Ascending aorta (tissue), 2 donors: ENCODE measurements at regions not wholly inside any gene's neighbourhood (a gene's known extent, or its start where the extent isn't known, plus 50 kb on each side); places are given as distances from the start of the nearest gene placed in this dataset.

ENCODE experiments used
- DNase-seq, 2 donors: peaks; one replicate each; pipeline ENCODE4 v3.0.0-alpha.2; 2019; ENCODE audit warnings: low spot score in 2 of 2
- H3K27ac ChIP-seq, 2 donors: fragments of 200-600 bp; sonication (generic); one replicate each; pipeline ENCODE4 v1.5.1; 2016 to 2017; ENCODE audit warnings: mild to moderate bottlenecking in 1 of 2
- H3K27me3 ChIP-seq: fragments of 200-600 bp; sonication (generic); one replicate; pipeline ENCODE4 v1.5.1; 2017
- H3K36me3 ChIP-seq, 2 donors: fragments of 200-600 bp; sonication (generic); one replicate each; pipeline ENCODE4 v1.5.1; 2016
- H3K4me1 ChIP-seq, 2 donors: fragments of 200-600 bp; sonication (generic); one replicate each; pipeline ENCODE4 v1.5.1; 2016 to 2017; ENCODE audit warnings: mild to moderate bottlenecking in 1 of 2
- H3K4me3 ChIP-seq, 2 donors: fragments of 200-600 bp; sonication (generic); one replicate each; pipeline ENCODE4 v1.5.1; 2016 to 2017; ENCODE audit warnings: mild to moderate bottlenecking in 1 of 2
- H3K9me3 ChIP-seq, 2 donors: fragments of 200-600 bp; sonication (generic); one replicate each; pipeline ENCODE4 v1.5.1; 2016
- CTCF ChIP-seq, 3 experiments: fragments of 200-600 bp in 2 of 3; fragments of 450-650 bp in 1 of 3; sonication (generic) in 2 of 3; IDR thresholded peaks; one replicate each; pipeline ENCODE4 v1.5.1; 2016 to 2019; ENCODE audit warnings: antibody characterized with exemption in 3 of 3, mild to moderate bottlenecking in 1 of 3, moderate library complexity in 1 of 3
- intact Hi-C: fragments of 100-400 bp; cut with DNase I; formaldehyde crosslinking; loops from one replicate; pipeline ENCODE4 v1.15.1; 2023

- intact Hi-C loops = no loop called here
- no peaks in the 10 kb centered on the region for H3K4me1 ChIP-seq
- no peak for TF ChIP-seq CTCF (IDR thresholded peaks at IDR 0.05)
- no peaks in the 10 kb centered on the region for H3K27me3 ChIP-seq
- no peaks in the 10 kb centered on the region for H3K36me3 ChIP-seq
- no peak overlapping the region for H3K27ac ChIP-seq
- H3K4me3 ChIP-seq = no peak overlapping the region
- H3K9me3 ChIP-seq = no peaks in the 10 kb centered on the region
- no peak for DNase-seq
Measured at GRCh38 chr13:55245005-55245644, 1895.6 kb upstream of the PRR20A start.

- TF ChIP-seq CTCF (IDR thresholded peaks at IDR 0.05) = no peak
- H3K4me3 ChIP-seq = no peak overlapping the region
- H3K27ac ChIP-seq = no peak overlapping the region
- intact Hi-C loops = no loop called here
- no peaks in the 10 kb centered on the region for H3K9me3 ChIP-seq
- no peaks in the 10 kb centered on the region for H3K4me1 ChIP-seq
- H3K27me3 ChIP-seq = no peaks in the 10 kb centered on the region
- no peak for DNase-seq
- H3K36me3 ChIP-seq = no peaks in the 10 kb centered on the region
Measured at GRCh38 chr13:55255236-55255635, 1885.5 kb upstream of the PRR20A start.

GRCh38 chr13:55263045-55263444 lies 1877.7 kb upstream of the PRR20A start:
- no peaks in the 10 kb centered on the region for H3K4me1 ChIP-seq
- no peaks in the 10 kb centered on the region for H3K27me3 ChIP-seq

GRCh38 chr13:55266644-55267043 lies 1874.1 kb upstream of the PRR20A start:
- Histone ChIP-seq H3K27me3 (no peaks in the 10 kb centered on the region), H3K4me3 (no peak overlapping the region), H3K36me3 (no peaks in the 10 kb centered on the region), H3K27ac (no peak overlapping the region), H3K9me3 (no peaks in the 10 kb centered on the region), H3K4me1 (no peaks in the 10 kb centered on the region)
- intact Hi-C loops = no loop called here
- no peak for TF ChIP-seq CTCF (IDR thresholded peaks at IDR 0.05)
- no peak for DNase-seq

More at GRCh38 chr13:55263045-55263444, 1877.7 kb upstream of the PRR20A start:
- no peak for DNase-seq
- Histone ChIP-seq H3K36me3 (no peaks in the 10 kb centered on the region), H3K4me3 (no peak overlapping the region), H3K9me3 (no peaks in the 10 kb centered on the region), H3K27ac (no peak overlapping the region)
- intact Hi-C loops = no loop called here
- no peak for TF ChIP-seq CTCF (IDR thresholded peaks at IDR 0.05)

GRCh38 chr13:55298201-55298600 lies 1842.5 kb upstream of the PRR20A start:
- Histone ChIP-seq H3K36me3 (no peaks in the 10 kb centered on the region), H3K27me3 (no peaks in the 10 kb centered on the region), H3K4me1 (no peaks in the 10 kb centered on the region), H3K4me3 (no peak overlapping the region), H3K27ac (no peak overlapping the region), H3K9me3 (peaks cover 0 to 11% of the 10 kb centered on the region in 2 donors)
- intact Hi-C loops = no loop called here
- DNase-seq = no peak
- TF ChIP-seq CTCF (IDR thresholded peaks at IDR 0.05) = no peak

GRCh38 chr13:55302568-55302967 lies 1838.2 kb upstream of the PRR20A start:
- no peak for TF ChIP-seq CTCF (IDR thresholded peaks at IDR 0.05)
- Histone ChIP-seq H3K4me3 (no peak overlapping the region), H3K27ac (no peak overlapping the region), H3K9me3 (no peaks in the 10 kb centered on the region), H3K36me3 (no peaks in the 10 kb centered on the region), H3K27me3 (no peaks in the 10 kb centered on the region), H3K4me1 (no peaks in the 10 kb centered on the region)
- no peak for DNase-seq
- intact Hi-C loops = no loop called here
